HG03342 (cell line): ENCODE measurements at regions not wholly inside any gene's neighbourhood (a gene's known extent, or its start where the extent isn't known, plus 50 kb on each side); places are given as distances from the start of the nearest gene placed in this dataset.
"Not testable (repeated sequence)": the region's sequence is repeated elsewhere in the genome, so short reads cannot be mapped to it uniquely, and the experiment has no call there.

Experiments
- ATAC-seq: cut with Tn5 transposase; IDR thresholded peaks from one replicate; pipeline ENCODE4 v1.9.1; 2021; ENCODE audit warnings: mild to moderate bottlenecking, moderate library complexity; ENCODE audit not compliant: unreplicated experiment

- ATAC-seq: no peak
These were observed 415.4 kb downstream of the MAGEB5 start for GRCh38 chrX:26631385-26631784.

- ATAC-seq: no peak
These were observed 398.0 kb downstream of the MAGEB5 start for GRCh38 chrX:26613956-26614355.

- no peak for ATAC-seq
These were observed 391.0 kb downstream of the MAGEB5 start for GRCh38 chrX:26606971-26607370.

GRCh38 chrX:26597981-26598380, 382.0 kb downstream of the MAGEB5 start:
- ATAC-seq: no peak

- no peak for ATAC-seq
These were observed 374.9 kb downstream of the MAGEB5 start for GRCh38 chrX:26590849-26591248.

GRCh38 chrX:26586570-26586969, 370.6 kb downstream of the MAGEB5 start:
- no peak for ATAC-seq

- ATAC-seq: no peak
These were observed 365.1 kb downstream of the MAGEB5 start for GRCh38 chrX:26581091-26581490.

- no peak for ATAC-seq
These were observed 364.1 kb downstream of the MAGEB5 start for GRCh38 chrX:26580021-26580420.

GRCh38 chrX:26574234-26574633, 358.3 kb downstream of the MAGEB5 start:
- no peak for ATAC-seq

- no peak for ATAC-seq
These were observed 346.2 kb downstream of the MAGEB5 start for GRCh38 chrX:26562156-26562555.

GRCh38 chrX:26559855-26560254, 343.9 kb downstream of the MAGEB5 start:
- ATAC-seq: no peak

GRCh38 chrX:26558719-26559386, 342.9 kb downstream of the MAGEB5 start:
- no peak for ATAC-seq

- ATAC-seq: no peak
These were observed 341.8 kb downstream of the MAGEB5 start for GRCh38 chrX:26557691-26558321.

GRCh38 chrX:26525768-26526167, 309.8 kb downstream of the MAGEB5 start:
- ATAC-seq: not testable (repeated sequence)

- ATAC-seq: no peak
These were observed 306.5 kb downstream of the MAGEB5 start for GRCh38 chrX:26522501-26522900.

GRCh38 chrX:26511589-26512363, 295.8 kb downstream of the MAGEB5 start:
- ATAC-seq: no peak

GRCh38 chrX:26470941-26471340, 255.0 kb downstream of the MAGEB5 start:
- no peak for ATAC-seq

GRCh38 chrX:26466387-26466786, 250.4 kb downstream of the MAGEB5 start:
- no peak for ATAC-seq

GRCh38 chrX:26445288-26445687, 229.3 kb downstream of the MAGEB5 start:
- no peak for ATAC-seq

- ATAC-seq: not testable (repeated sequence)
These were observed 228.4 kb downstream of the MAGEB5 start for GRCh38 chrX:26444417-26444816.

GRCh38 chrX:26442340-26442739, 226.4 kb downstream of the MAGEB5 start:
- no peak for ATAC-seq

- no peak for ATAC-seq
These were observed 198.6 kb downstream of the MAGEB5 start for GRCh38 chrX:26414534-26414933.
